ENCODE measurements at regions not wholly inside any gene's neighbourhood (a gene's known extent, or its start where the extent isn't known, plus 50 kb on each side); places are given as distances from the start of the nearest gene placed in this dataset.

DNA sequence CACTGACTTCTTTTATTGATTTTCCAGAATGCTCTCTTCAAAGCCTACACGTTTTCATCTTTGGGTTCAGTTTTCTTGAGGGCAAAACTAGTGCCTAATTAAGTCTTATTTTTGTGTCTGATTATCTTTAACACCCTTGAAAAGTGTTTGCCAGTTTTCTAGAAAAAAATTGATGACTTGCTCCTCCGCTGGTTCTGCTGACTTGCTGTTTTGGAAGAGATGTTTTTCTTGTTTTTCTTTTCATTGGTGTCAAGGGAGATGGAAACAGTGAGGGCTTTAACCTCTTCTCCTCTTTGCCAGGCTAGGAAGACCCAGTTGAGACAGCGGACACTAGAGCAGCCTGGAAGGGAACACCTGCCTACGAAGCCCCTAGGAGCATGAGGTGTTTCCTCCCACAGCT is 123.7 kb upstream of the EEPD1 start:
- Histone ChIP-seq H3K9me3 (no peaks in the 10 kb centered on the region), H4K20me1 (ENCODE audit: insufficient read depth) (no peaks in the 10 kb centered on the region), H3K4me1 (ENCODE audit: control insufficient read depth in 1 of 2, insufficient read depth in 2 of 2, low read depth in 1 of 2, low read length in 1 of 2) (peaks cover 0 to 9% of the 10 kb centered on the region in 2 experiments; a peak in 3 of 4 replicates), H3K4me2 (no peak overlapping the region), H2AFZ (ENCODE audit: low read depth) (no peak overlapping the region), H3K79me2 (ENCODE audit: insufficient read depth) (no peaks in the 10 kb centered on the region), H3K36me3 (replicated peaks in 1 of 2; ENCODE audit: control insufficient read depth in 1 of 2, insufficient read depth in 2 of 2, low read length in 1 of 2) (no peaks in the 10 kb centered on the region), H3F3A (replicated peaks; ENCODE audit: insufficient read depth) (peaks cover 9% of the 10 kb centered on the region), H3K9ac (no peak overlapping the region), H3K4me3 (ENCODE audit: low read depth in 2 of 2, low read length in 1 of 2) (no peak overlapping the region), H3K27ac (ENCODE audit: low read depth in 2 of 2, low read length in 1 of 2) (no peak overlapping the region), H3K9me2 (no peaks in the 10 kb centered on the region), H3K27me3 (ENCODE audit: insufficient read depth) (no peaks in the 10 kb centered on the region)
- WGBS (ENCODE audit: low lambda C conversion rate) = 72% methylated on average over 4 of the region's 4 CpGs
- ChIA-PET POLR2A (no interaction called here), CTCF (interaction anchor here (1.0 to 2.8 kb wide), 3 partner anchors 15 to 263 kb away, joined by 3 to 6 read pairs (median 4); no protein-coding TSS in a partner anchor)
- no peak for DNase-seq
- TF ChIP-seq MEF2A (IDR thresholded peaks at IDR 0.05; ENCODE audit: borderline replicate concordance, low read depth) (no peak), GATA2 (CRISPR knock-in tag; IDR thresholded peaks at IDR 0.05) (no peak), CHD2 (IDR thresholded peaks at IDR 0.05; ENCODE audit: low read length, partially characterized antibody) (no peak), FOXM1 (IDR thresholded peaks at IDR 0.05; ENCODE audit: low read depth) (no peak), RFX5 (IDR thresholded peaks at IDR 0.05; ENCODE audit: low read length) (no peak), TEAD4 (IDR thresholded peaks at IDR 0.05; ENCODE audit: borderline replicate concordance, insufficient read depth) (no peak), FOXJ3 (CRISPR knock-in tag; IDR thresholded peaks at IDR 0.05) (no peak), TAF1 (IDR thresholded peaks at IDR 0.05; ENCODE audit: borderline replicate concordance, low read depth, low read length) (no peak), SIN3A (IDR thresholded peaks at IDR 0.05; ENCODE audit: borderline replicate concordance, low read depth, low read length) (no peak), POLR2AphosphoS5 (IDR thresholded peaks at IDR 0.05; ENCODE audit: low read depth, low read length) (no peak), RAD21 (IDR thresholded peaks at IDR 0.05; ENCODE audit: low read length) (no peak), EZH2phosphoT487 (IDR thresholded peaks at IDR 0.05; ENCODE audit: borderline replicate concordance, low read depth) (no peak), JUND (IDR thresholded peaks at IDR 0.05) (no peak)
- TF ChIP-seq, protein P1, sequence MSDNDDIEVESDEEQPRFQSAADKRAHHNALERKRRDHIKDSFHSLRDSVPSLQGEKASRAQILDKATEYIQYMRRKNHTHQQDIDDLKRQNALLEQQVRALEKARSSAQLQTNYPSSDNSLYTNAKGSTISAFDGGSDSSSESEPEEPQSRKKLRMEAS (IDR thresholded peaks at IDR 0.05; ENCODE audit: low read depth) = no peak
- TF ChIP-seq, protein P2, sequence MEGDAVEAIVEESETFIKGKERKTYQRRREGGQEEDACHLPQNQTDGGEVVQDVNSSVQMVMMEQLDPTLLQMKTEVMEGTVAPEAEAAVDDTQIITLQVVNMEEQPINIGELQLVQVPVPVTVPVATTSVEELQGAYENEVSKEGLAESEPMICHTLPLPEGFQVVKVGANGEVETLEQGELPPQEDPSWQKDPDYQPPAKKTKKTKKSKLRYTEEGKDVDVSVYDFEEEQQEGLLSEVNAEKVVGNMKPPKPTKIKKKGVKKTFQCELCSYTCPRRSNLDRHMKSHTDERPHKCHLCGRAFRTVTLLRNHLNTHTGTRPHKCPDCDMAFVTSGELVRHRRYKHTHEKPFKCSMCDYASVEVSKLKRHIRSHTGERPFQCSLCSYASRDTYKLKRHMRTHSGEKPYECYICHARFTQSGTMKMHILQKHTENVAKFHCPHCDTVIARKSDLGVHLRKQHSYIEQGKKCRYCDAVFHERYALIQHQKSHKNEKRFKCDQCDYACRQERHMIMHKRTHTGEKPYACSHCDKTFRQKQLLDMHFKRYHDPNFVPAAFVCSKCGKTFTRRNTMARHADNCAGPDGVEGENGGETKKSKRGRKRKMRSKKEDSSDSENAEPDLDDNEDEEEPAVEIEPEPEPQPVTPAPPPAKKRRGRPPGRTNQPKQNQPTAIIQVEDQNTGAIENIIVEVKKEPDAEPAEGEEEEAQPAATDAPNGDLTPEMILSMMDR (IDR thresholded peaks at IDR 0.05) = no peak
- TF ChIP-seq, protein P3, sequence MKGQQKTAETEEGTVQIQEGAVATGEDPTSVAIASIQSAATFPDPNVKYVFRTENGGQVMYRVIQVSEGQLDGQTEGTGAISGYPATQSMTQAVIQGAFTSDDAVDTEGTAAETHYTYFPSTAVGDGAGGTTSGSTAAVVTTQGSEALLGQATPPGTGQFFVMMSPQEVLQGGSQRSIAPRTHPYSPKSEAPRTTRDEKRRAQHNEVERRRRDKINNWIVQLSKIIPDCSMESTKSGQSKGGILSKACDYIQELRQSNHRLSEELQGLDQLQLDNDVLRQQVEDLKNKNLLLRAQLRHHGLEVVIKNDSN (IDR thresholded peaks at IDR 0.05; ENCODE audit: borderline replicate concordance, low read depth) = no peak
- TF ChIP-seq, protein P4, sequence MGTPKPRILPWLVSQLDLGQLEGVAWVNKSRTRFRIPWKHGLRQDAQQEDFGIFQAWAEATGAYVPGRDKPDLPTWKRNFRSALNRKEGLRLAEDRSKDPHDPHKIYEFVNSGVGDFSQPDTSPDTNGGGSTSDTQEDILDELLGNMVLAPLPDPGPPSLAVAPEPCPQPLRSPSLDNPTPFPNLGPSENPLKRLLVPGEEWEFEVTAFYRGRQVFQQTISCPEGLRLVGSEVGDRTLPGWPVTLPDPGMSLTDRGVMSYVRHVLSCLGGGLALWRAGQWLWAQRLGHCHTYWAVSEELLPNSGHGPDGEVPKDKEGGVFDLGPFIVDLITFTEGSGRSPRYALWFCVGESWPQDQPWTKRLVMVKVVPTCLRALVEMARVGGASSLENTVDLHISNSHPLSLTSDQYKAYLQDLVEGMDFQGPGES (IDR thresholded peaks at IDR 0.05; ENCODE audit: low read depth, low read length) = no peak
- TF ChIP-seq, protein P5, sequence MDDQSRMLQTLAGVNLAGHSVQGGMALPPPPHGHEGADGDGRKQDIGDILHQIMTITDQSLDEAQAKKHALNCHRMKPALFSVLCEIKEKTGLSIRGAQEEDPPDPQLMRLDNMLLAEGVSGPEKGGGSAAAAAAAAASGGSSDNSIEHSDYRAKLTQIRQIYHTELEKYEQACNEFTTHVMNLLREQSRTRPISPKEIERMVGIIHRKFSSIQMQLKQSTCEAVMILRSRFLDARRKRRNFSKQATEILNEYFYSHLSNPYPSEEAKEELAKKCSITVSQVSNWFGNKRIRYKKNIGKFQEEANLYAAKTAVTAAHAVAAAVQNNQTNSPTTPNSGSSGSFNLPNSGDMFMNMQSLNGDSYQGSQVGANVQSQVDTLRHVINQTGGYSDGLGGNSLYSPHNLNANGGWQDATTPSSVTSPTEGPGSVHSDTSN (IDR thresholded peaks at IDR 0.05) = no peak

All from SK-N-SH (cell line).